SK-N-MC (cell line): ENCODE measurements at regions not wholly inside any gene's neighbourhood (a gene's known extent, or its start where the extent isn't known, plus 50 kb on each side); places are given as distances from the start of the nearest gene placed in this dataset.
A peak's percentile ranks its signal among the peaks of the same experiment; 100 is the strongest.

ENCODE experiments used
- DNase-seq: peaks from one replicate; pipeline ENCODE4 v3.0.0-alpha.2; 2011; ENCODE audit warnings: low read depth, low spot score
- H3K27ac ChIP-seq: fragments of 200-600 bp; sonication (generic); 2 replicates; pipeline ENCODE4 v1.5.1; 2016; ENCODE audit warnings: mixed run types
- H3K36me3 ChIP-seq: fragments of 200-600 bp; sonication (generic); 2 replicates; pipeline ENCODE4 v1.6.1; 2017; ENCODE audit warnings: antibody characterized with exemption, low read length, mixed read lengths; ENCODE audit not compliant: insufficient read depth
- H3K4me3 ChIP-seq: fragments of 200-600 bp; sonication (generic); 2 replicates; pipeline ENCODE4 v1.5.1; 2016
- H3K9ac ChIP-seq: fragments of 200-600 bp; sonication (generic); 2 replicates; pipeline ENCODE4 v1.8.0; 2017; ENCODE audit warnings: mixed run types, mixed read lengths; ENCODE audit not compliant: insufficient read length
- H3K9me3 ChIP-seq: fragments of 200-600 bp; sonication (generic); 2 replicates; pipeline ENCODE4 v1.6.1; 2017; ENCODE audit warnings: low read depth, mild to moderate bottlenecking, antibody characterized with exemption, low read length, moderate library complexity, mixed read lengths
- EZH2 ChIP-seq: fragments of 200-600 bp; sonication (generic); IDR thresholded peaks from one replicate; pipeline ENCODE4 v1.6.1; 2017; ENCODE audit warnings: antibody characterized with exemption
- FOXP2 ChIP-seq: optimal IDR thresholded peaks from 2 replicates; pipeline ENCODE3; 2011; ENCODE audit warnings: mild to moderate bottlenecking, moderate library complexity; ENCODE audit not compliant: insufficient read depth; ENCODE audit errors: extremely low read length, control extremely low read depth
- POLR2AphosphoS5 ChIP-seq: IDR thresholded peaks from 2 replicates; pipeline ENCODE4 v1.6.1; 2012; ENCODE audit warnings: mild to moderate bottlenecking, low read depth, low read length, borderline replicate concordance

- no peak for DNase-seq
- H3K36me3 ChIP-seq = no peaks in the 10 kb centered on the region
Measured at GRCh38 chr2:120785228-120785966, 49.7 kb downstream of the GLI2 start.

GRCh38 chr2:120786038-120786960 is 50.6 kb downstream of the GLI2 start:
- Histone ChIP-seq H3K9me3 (no peaks in the 10 kb centered on the region), H3K9ac (no peak overlapping the region), H3K27ac (no peak overlapping the region), H3K36me3 (no peaks in the 10 kb centered on the region), H3K4me3 (no peak overlapping the region)
- TF ChIP-seq FOXP2 (no peak), EZH2 (no peak), POLR2AphosphoS5 (no peak)
- peak; percentile 10 for DNase-seq

More at GRCh38 chr2:120785228-120785966, 49.7 kb downstream of the GLI2 start:
- no peaks in the 10 kb centered on the region for H3K9me3 ChIP-seq
- no peak overlapping the region for H3K27ac ChIP-seq
- H3K4me3 ChIP-seq = no peak overlapping the region
- no peak overlapping the region for H3K9ac ChIP-seq
- TF ChIP-seq EZH2 (no peak), FOXP2 (no peak), POLR2AphosphoS5 (no peak)

GRCh38 chr2:120787111-120787821 is 51.6 kb downstream of the GLI2 start:
- DNase-seq = no peak
- Histone ChIP-seq H3K36me3 (no peaks in the 10 kb centered on the region), H3K27ac (no peak overlapping the region), H3K9me3 (no peaks in the 10 kb centered on the region), H3K4me3 (no peak overlapping the region), H3K9ac (no peak overlapping the region)
- no peak for TF ChIP-seq POLR2AphosphoS5
- TF ChIP-seq FOXP2 = no peak

- H3K27ac ChIP-seq = no peak overlapping the region
- TF ChIP-seq FOXP2 (no peak), EZH2 (no peak), POLR2AphosphoS5 (no peak)
- H3K9ac ChIP-seq = no peak overlapping the region
- DNase-seq = no peak
- no peaks in the 10 kb centered on the region for H3K36me3 ChIP-seq
- H3K4me3 ChIP-seq = no peak overlapping the region
- no peaks in the 10 kb centered on the region for H3K9me3 ChIP-seq
Measured at GRCh38 chr2:120787822-120788700, 52.4 kb downstream of the GLI2 start.

- Histone ChIP-seq H3K9ac (no peak overlapping the region), H3K9me3 (no peaks in the 10 kb centered on the region), H3K4me3 (no peak overlapping the region), H3K27ac (no peak overlapping the region), H3K36me3 (no peaks in the 10 kb centered on the region)
- no peak for DNase-seq
- TF ChIP-seq EZH2 (no peak), POLR2AphosphoS5 (no peak), FOXP2 (no peak)
Measured at GRCh38 chr2:120791243-120791961, 55.7 kb downstream of the GLI2 start.

- Histone ChIP-seq H3K36me3 (no peaks in the 10 kb centered on the region), H3K4me3 (no peak overlapping the region), H3K27ac (no peak overlapping the region), H3K9me3 (no peaks in the 10 kb centered on the region), H3K9ac (no peak overlapping the region)
- DNase-seq = no peak
- no peak for TF ChIP-seq POLR2AphosphoS5
- TF ChIP-seq EZH2 = no peak
- TF ChIP-seq FOXP2 = no peak
Measured at GRCh38 chr2:120791962-120792297, 56.3 kb downstream of the GLI2 start.

- Histone ChIP-seq H3K9ac (no peak overlapping the region), H3K27ac (no peak overlapping the region)
Measured at GRCh38 chr2:120793682-120794403, 58.2 kb downstream of the GLI2 start.

More at GRCh38 chr2:120793682-120794403, 58.2 kb downstream of the GLI2 start:
- Histone ChIP-seq H3K36me3 (no peaks in the 10 kb centered on the region), H3K9me3 (no peaks in the 10 kb centered on the region), H3K4me3 (no peak overlapping the region)
- DNase-seq = no peak
- TF ChIP-seq EZH2 (no peak), FOXP2 (no peak), POLR2AphosphoS5 (no peak)
